HepG2 (cell line): ENCODE measurements at regions not wholly inside any gene's neighbourhood (a gene's known extent, or its start where the extent isn't known, plus 50 kb on each side); places are given as distances from the start of the nearest gene placed in this dataset.

Experiments
- ATAC-seq: fragments of 200-7000 bp; cut with Tn5 transposase; 3 replicates; pipeline ENCODE4 v1.9.1; 2020; ENCODE audit warnings: mild to moderate bottlenecking, moderate library complexity
- BruUV-seq: library from RNA; stranded (reverse); fragments of 400-500 nt; replicated peaks from 2 replicates; lab custom pipeline; 2021; lab: Mats Ljungman, UMichigan
- CTCF ChIA-PET: fragments of 300-600 bp; formaldehyde crosslinking; extraction: SDS; loops from one replicate; lab custom pipeline; 2021; ENCODE audit warnings: low total read pairs, inconsistent platforms, low intra/inter-chr PET ratio; lab: Yijun Ruan, JAX
- POLR2A ChIA-PET: fragments of 350-600 bp; sonication (Branson Sonifier 250); formaldehyde crosslinking; loops from one replicate; lab custom pipeline; 2020; ENCODE audit warnings: antibody characterized with exemption, inconsistent platforms; lab: Yijun Ruan, JAX
- DNase-seq: peaks from one replicate; pipeline ENCODE4 v3.0.0-alpha.2; 2015; ENCODE audit warnings: low spot score
- FAIRE-seq: peaks from 3 replicates; lab custom pipeline; 2011; peaks lifted over from hg19 to GRCh38; lab: Jason Lieb, UNC
- H2AFZ ChIP-seq: one replicate; pipeline ENCODE4 v1.6.1; 2011; ENCODE audit warnings: low read length, inconsistent platforms
- H3K27ac ChIP-seq: fragments of 300-600 bp; 3 replicates; pipeline ENCODE4 v1.8.0; 2011; ENCODE audit warnings: mixed run types, mild to moderate bottlenecking, mixed read lengths, low read length, inconsistent platforms; ENCODE audit not compliant: insufficient read depth; ENCODE audit errors: extremely low read length
- H3K27me3 ChIP-seq, 2 experiments: fragments of 200-600 bp in 1 of 2; 2 replicates in 1 of 2; 3 replicates in 1 of 2; pipeline versions ENCODE4 v1.6.0 to v1.8.0; 2011; ENCODE audit warnings: low read length in 2 of 2, mild to moderate bottlenecking in 2 of 2, moderate library complexity in 2 of 2, inconsistent platforms in 1 of 2; ENCODE audit not compliant: insufficient read depth in 2 of 2, control insufficient read depth in 1 of 2
- H3K36me3 ChIP-seq, 2 experiments: fragments of 200-600 bp in 1 of 2; replicated peaks in 1 of 2; 2 replicates in 1 of 2; 3 replicates in 1 of 2; pipeline versions ENCODE4 v1.5.1 to v1.8.0; 2011; ENCODE audit warnings: low read length in 2 of 2, inconsistent platforms in 1 of 2; ENCODE audit not compliant: insufficient read depth in 2 of 2, control insufficient read depth in 1 of 2
- H3K4me1 ChIP-seq: 2 replicates; pipeline ENCODE4 v1.5.1; 2012; ENCODE audit warnings: low read length, inconsistent platforms; ENCODE audit not compliant: insufficient read depth
- H3K4me2 ChIP-seq: 2 replicates; pipeline ENCODE4 v1.6.0; 2011; ENCODE audit warnings: low read depth, low read length, inconsistent platforms
- H3K4me3 ChIP-seq, 3 experiments: fragments of 200-600 bp in 1 of 3; sonication (generic), shearing (Covaris generic) in 1 of 3; replicated peaks in 1 of 3; 2 replicates each; pipeline ENCODE4 v1.5.1; 2011 to 2016; ENCODE audit warnings: low read length in 3 of 3, inconsistent platforms in 2 of 3, low read depth in 2 of 3, mild to moderate bottlenecking in 2 of 3, control low read depth in 1 of 3, mixed read lengths in 1 of 3; ENCODE audit not compliant: insufficient read depth in 1 of 3
- H3K79me2 ChIP-seq: one replicate; pipeline ENCODE4 v1.6.1; 2011; ENCODE audit warnings: low read length, inconsistent platforms; ENCODE audit not compliant: insufficient read depth
- H3K9ac ChIP-seq: 2 replicates; pipeline ENCODE4 v1.6.0; 2011; ENCODE audit warnings: mild to moderate bottlenecking, low read depth, low read length, inconsistent platforms; ENCODE audit not compliant: insufficient read depth
- H3K9me3 ChIP-seq: 2 replicates; pipeline ENCODE4 v1.5.1; 2012; ENCODE audit warnings: mild to moderate bottlenecking, low read length
- H4K20me1 ChIP-seq: 2 replicates; pipeline ENCODE4 v1.6.0; 2011; ENCODE audit warnings: inconsistent platforms, mild to moderate bottlenecking, low read length, moderate library complexity; ENCODE audit not compliant: insufficient read depth
- FOXA3 ChIP-seq: IDR thresholded peaks from 2 replicates; pipeline ENCODE4 v1.6.1; 2016; ENCODE audit warnings: missing genetic modification reagents, missing compliant biosample characterization
- GPN1 ChIP-seq: sonication (generic); formaldehyde crosslinking; IDR thresholded peaks from 2 replicates; pipeline ENCODE4 v1.5.1; 2020; ENCODE audit warnings: missing genetic modification reagents, borderline replicate concordance
- KLF12 ChIP-seq: sonication (generic); formaldehyde crosslinking; IDR thresholded peaks from 2 replicates; pipeline ENCODE4 v1.4.0; 2020; ENCODE audit warnings: missing genetic modification reagents, borderline replicate concordance
- MAF1 ChIP-seq: sonication (generic); formaldehyde crosslinking; IDR thresholded peaks from 2 replicates; pipeline ENCODE4 v1.5.0; 2020; ENCODE audit warnings: missing genetic modification reagents, borderline replicate concordance
- SNAPC2 ChIP-seq: sonication (generic); formaldehyde crosslinking; IDR thresholded peaks from 2 replicates; pipeline ENCODE4 v1.8.1; 2022; ENCODE audit warnings: mild to moderate bottlenecking, missing genetic modification reagents
- SP1 ChIP-seq, 2 experiments: fragments of 450-650 bp in 1 of 2; sonication (generic) in 1 of 2; formaldehyde crosslinking in 1 of 2; IDR thresholded peaks; 2 replicates each; pipeline versions ENCODE4 v1.4.0 to v1.6.1; 2016 to 2020; ENCODE audit warnings: missing genetic modification reagents in 1 of 2
- SP4 ChIP-seq: sonication (generic); formaldehyde crosslinking; IDR thresholded peaks from 2 replicates; pipeline ENCODE4 v1.8.1; 2023; ENCODE audit warnings: mild to moderate bottlenecking, missing genetic modification reagents
- TRIM24 ChIP-seq: sonication (generic); formaldehyde crosslinking; IDR thresholded peaks from 2 replicates; pipeline ENCODE4 v1.8.0; 2022; ENCODE audit warnings: mild to moderate bottlenecking, missing genetic modification reagents
- ZNF510 ChIP-seq: sonication (generic); formaldehyde crosslinking; IDR thresholded peaks from 2 replicates; pipeline ENCODE4 v1.4.0; 2020; ENCODE audit warnings: low read depth, mild to moderate bottlenecking, missing genetic modification reagents
- ZNF619 ChIP-seq: sonication (generic); formaldehyde crosslinking; IDR thresholded peaks from 2 replicates; pipeline ENCODE4 v1.4.0; 2020; ENCODE audit warnings: mild to moderate bottlenecking, missing genetic modification reagents
- ZNF644 ChIP-seq: IDR thresholded peaks from 2 replicates; pipeline ENCODE4 v1.6.1; 2016; ENCODE audit warnings: low read depth
- ZNF746 ChIP-seq: sonication (generic); formaldehyde crosslinking; IDR thresholded peaks from 2 replicates; pipeline ENCODE4 v1.8.0; 2022; ENCODE audit warnings: mild to moderate bottlenecking, missing genetic modification reagents
- WGBS: methylation state at CpG from one replicate; pipeline ENCODE4 v1.1.6; 2017; ENCODE audit warnings: low lambda C conversion rate; 5-methylcytosine and 5-hydroxymethylcytosine counted together
- in situ Hi-C: cut with HindIII; loops from 2 replicates; pipeline ENCODE4 v1.10.0; 2017; ENCODE audit warnings: low pct_unique_long_range_greater_than_20kb; ENCODE audit not compliant: extremely low pct_ligation_motif_present
- intact Hi-C: fragments of 100-400 bp; cut with micrococcal nuclease; formaldehyde crosslinking; loops from one replicate; pipeline ENCODE4 v1.10.0; 2022; ENCODE audit not compliant: unreplicated experiment
- TF ChIP-seq, protein P1 (sequence below): sonication (generic); formaldehyde crosslinking; IDR thresholded peaks from 2 replicates; pipeline ENCODE4 v1.4.0; 2020; ENCODE audit warnings: mild to moderate bottlenecking, missing genetic modification reagents
- TF ChIP-seq, protein P2 (sequence below): sonication (generic); formaldehyde crosslinking; IDR thresholded peaks from 2 replicates; pipeline ENCODE4 v1.4.0; 2020; ENCODE audit warnings: missing genetic modification reagents
- TF ChIP-seq, protein P3 (sequence below): sonication (generic); formaldehyde crosslinking; IDR thresholded peaks from 2 replicates; pipeline ENCODE4 v1.5.1; 2020; ENCODE audit warnings: mild to moderate bottlenecking, missing genetic modification reagents

DNA sequence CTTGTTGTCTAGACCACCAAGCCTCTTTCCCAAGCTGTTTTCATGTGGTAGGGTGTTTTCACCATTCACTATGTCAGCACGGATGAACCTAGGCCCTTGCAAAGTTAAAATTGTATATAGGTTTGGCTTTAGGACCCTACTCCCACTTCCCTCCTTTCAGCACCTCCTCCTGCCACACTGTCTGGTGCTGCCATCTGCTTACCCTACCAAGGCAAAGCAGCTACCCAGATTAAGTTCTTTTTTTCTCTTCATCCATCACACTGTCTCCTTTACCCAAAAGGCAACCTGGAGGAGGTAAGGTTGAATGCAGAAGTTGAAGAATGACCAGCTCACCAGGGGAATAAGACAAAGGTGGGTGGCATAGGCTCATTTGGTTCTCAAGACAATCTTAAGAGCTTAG lies 184.0 kb downstream of the CDC5L start:
- no peak overlapping the region for H3K27ac ChIP-seq
- no peaks in the 10 kb centered on the region for H4K20me1 ChIP-seq
- ATAC-seq (no peak), FAIRE-seq (no peak), DNase-seq (no peak)
- H3K9me3 ChIP-seq = no peaks in the 10 kb centered on the region
- CTCF ChIA-PET = no interaction called here
- no peaks in the 10 kb centered on the region for H3K79me2 ChIP-seq
- H3K27me3 ChIP-seq = peaks cover 0 to 3% of the 10 kb centered on the region in 2 experiments; a peak in 2 of 5 replicates
- 0% methylated on average over 1 of the region's 1 CpG for WGBS
- no peak overlapping the region for H3K4me3 ChIP-seq
- no peak overlapping the region for H3K4me2 ChIP-seq
- intact Hi-C loops (no loop called here), in situ Hi-C loops (no loop called here)
- no TSS peak for BruUV-seq
- H3K9ac ChIP-seq = no peak overlapping the region
- POLR2A ChIA-PET = no interaction called here
- TF ChIP-seq ZNF746 (CRISPR knock-in tag) (no peak), SNAPC2 (no peak), MAF1 (no peak), KLF12 (CRISPR knock-in tag) (no peak), SP4 (CRISPR knock-in tag) (no peak), ZNF510 (CRISPR knock-in tag) (no peak), SP1 (IDR thresholded peaks at IDR 0.05) (no peak), SP1 (CRISPR knock-in tag; IDR thresholded peaks at IDR 0.05) (no peak), ZNF619 (no peak), FOXA3 (CRISPR knock-in tag) (no peak), GPN1 (CRISPR knock-in tag) (no peak), ZNF644 (CRISPR knock-in tag) (no peak), TRIM24 (CRISPR knock-in tag) (no peak)
- TF ChIP-seq, protein P1, sequence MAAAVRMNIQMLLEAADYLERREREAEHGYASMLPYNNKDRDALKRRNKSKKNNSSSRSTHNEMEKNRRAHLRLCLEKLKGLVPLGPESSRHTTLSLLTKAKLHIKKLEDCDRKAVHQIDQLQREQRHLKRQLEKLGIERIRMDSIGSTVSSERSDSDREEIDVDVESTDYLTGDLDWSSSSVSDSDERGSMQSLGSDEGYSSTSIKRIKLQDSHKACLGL (CRISPR knock-in tag) = no peak
- TF ChIP-seq, protein P2, sequence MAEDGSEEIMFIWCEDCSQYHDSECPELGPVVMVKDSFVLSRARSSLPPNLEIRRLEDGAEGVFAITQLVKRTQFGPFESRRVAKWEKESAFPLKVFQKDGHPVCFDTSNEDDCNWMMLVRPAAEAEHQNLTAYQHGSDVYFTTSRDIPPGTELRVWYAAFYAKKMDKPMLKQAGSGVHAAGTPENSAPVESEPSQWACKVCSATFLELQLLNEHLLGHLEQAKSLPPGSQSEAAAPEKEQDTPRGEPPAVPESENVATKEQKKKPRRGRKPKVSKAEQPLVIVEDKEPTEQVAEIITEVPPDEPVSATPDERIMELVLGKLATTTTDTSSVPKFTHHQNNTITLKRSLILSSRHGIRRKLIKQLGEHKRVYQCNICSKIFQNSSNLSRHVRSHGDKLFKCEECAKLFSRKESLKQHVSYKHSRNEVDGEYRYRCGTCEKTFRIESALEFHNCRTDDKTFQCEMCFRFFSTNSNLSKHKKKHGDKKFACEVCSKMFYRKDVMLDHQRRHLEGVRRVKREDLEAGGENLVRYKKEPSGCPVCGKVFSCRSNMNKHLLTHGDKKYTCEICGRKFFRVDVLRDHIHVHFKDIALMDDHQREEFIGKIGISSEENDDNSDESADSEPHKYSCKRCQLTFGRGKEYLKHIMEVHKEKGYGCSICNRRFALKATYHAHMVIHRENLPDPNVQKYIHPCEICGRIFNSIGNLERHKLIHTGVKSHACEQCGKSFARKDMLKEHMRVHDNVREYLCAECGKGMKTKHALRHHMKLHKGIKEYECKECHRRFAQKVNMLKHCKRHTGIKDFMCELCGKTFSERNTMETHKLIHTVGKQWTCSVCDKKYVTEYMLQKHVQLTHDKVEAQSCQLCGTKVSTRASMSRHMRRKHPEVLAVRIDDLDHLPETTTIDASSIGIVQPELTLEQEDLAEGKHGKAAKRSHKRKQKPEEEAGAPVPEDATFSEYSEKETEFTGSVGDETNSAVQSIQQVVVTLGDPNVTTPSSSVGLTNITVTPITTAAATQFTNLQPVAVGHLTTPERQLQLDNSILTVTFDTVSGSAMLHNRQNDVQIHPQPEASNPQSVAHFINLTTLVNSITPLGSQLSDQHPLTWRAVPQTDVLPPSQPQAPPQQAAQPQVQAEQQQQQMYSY (CRISPR knock-in tag) = no peak
- TF ChIP-seq, protein P3, sequence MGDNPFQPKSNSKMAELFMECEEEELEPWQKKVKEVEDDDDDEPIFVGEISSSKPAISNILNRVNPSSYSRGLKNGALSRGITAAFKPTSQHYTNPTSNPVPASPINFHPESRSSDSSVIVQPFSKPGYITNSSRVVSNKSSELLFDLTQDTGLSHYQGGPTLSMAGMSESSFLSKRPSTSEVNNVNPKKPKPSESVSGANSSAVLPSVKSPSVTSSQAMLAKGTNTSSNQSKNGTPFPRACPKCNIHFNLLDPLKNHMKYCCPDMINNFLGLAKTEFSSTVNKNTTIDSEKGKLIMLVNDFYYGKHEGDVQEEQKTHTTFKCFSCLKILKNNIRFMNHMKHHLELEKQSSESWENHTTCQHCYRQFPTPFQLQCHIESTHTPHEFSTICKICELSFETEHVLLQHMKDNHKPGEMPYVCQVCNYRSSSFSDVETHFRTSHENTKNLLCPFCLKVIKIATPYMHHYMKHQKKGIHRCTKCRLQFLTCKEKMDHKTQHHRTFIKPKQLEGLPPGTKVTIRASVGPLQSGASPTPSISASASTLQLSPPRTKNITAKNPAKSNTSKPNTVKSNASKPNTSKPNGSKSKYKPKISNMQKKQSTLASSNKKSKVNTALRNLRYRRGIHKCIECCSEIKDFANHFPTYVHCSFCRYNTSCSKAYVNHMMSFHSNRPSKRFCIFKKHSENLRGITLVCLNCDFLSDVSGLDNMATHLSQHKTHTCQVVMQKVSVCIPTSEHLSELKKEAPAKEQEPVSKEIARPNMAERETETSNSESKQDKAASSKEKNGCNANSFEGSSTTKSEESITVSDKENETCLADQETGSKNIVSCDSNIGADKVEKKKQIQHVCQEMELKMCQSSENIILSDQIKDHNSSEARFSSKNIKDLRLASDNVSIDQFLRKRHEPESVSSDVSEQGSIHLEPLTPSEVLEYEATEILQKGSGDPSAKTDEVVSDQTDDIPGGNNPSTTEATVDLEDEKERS (CRISPR knock-in tag) = no peak
- H3K4me1 ChIP-seq = no peaks in the 10 kb centered on the region
- H3K36me3 ChIP-seq = no peaks in the 10 kb centered on the region
- H2AFZ ChIP-seq = no peak overlapping the region
